H9 (cell line): ENCODE measurements at regions not wholly inside any gene's neighbourhood (a gene's known extent, or its start where the extent isn't known, plus 50 kb on each side); places are given as distances from the start of the nearest gene placed in this dataset.
A peak's percentile ranks its signal among the peaks of the same experiment; 100 is the strongest.

ENCODE experiments used
- DNase-seq: peaks from one replicate; pipeline ENCODE4 v3.0.0-alpha.2; 2017
- H2AFZ ChIP-seq: one replicate; pipeline ENCODE4 v1.6.1; 2013; ENCODE audit warnings: mild to moderate bottlenecking, low read length, control low read depth, moderate library complexity
- H2AK5ac ChIP-seq: 2 replicates; pipeline ENCODE4 v1.6.1; 2013; ENCODE audit warnings: low read length, control low read depth, mixed read lengths; ENCODE audit not compliant: insufficient read length
- H2BK120ac ChIP-seq: one replicate; pipeline ENCODE4 v1.6.1; 2013; ENCODE audit warnings: low read depth, mild to moderate bottlenecking, low read length, control low read depth, inconsistent platforms; ENCODE audit not compliant: poor library complexity, severe bottlenecking
- H2BK12ac ChIP-seq: 2 replicates; pipeline ENCODE4 v1.6.1; 2013; ENCODE audit warnings: low read length, control low read depth, mixed read lengths, low read depth; ENCODE audit not compliant: insufficient read length
- H2BK15ac ChIP-seq: 2 replicates; pipeline ENCODE4 v1.6.1; 2013; ENCODE audit warnings: low read depth, low read length, control low read depth
- H2BK20ac ChIP-seq: one replicate; pipeline ENCODE4 v1.6.1; 2013; ENCODE audit warnings: low read depth, mild to moderate bottlenecking, low read length, control low read depth, inconsistent platforms; ENCODE audit not compliant: poor library complexity, severe bottlenecking
- H2BK5ac ChIP-seq: 2 replicates; pipeline ENCODE4 v1.6.1; 2013; ENCODE audit warnings: low read length, control low read depth, mixed read lengths; ENCODE audit not compliant: insufficient read length
- H3K14ac ChIP-seq: 2 replicates; pipeline ENCODE4 v1.6.1; 2013; ENCODE audit warnings: low read length, control low read depth; ENCODE audit not compliant: insufficient read depth
- H3K18ac ChIP-seq: 2 replicates; pipeline ENCODE4 v1.6.1; 2013; ENCODE audit warnings: low read depth, mild to moderate bottlenecking, mixed read lengths, low read length, control low read depth; ENCODE audit not compliant: insufficient read length
- H3K23ac ChIP-seq: 2 replicates; pipeline ENCODE4 v1.6.1; 2013; ENCODE audit warnings: low read length, control low read depth, mixed read lengths, low read depth; ENCODE audit not compliant: insufficient read length
- H3K23me2 ChIP-seq: 2 replicates; pipeline ENCODE4 v1.6.1; 2013; ENCODE audit warnings: low read depth, mild to moderate bottlenecking, mixed read lengths, low read length, control low read depth; ENCODE audit not compliant: insufficient read length, poor library complexity, severe bottlenecking
- H3K27ac ChIP-seq: 2 replicates; pipeline ENCODE4 v1.5.1; 2013; ENCODE audit warnings: low read length, control low read depth, mixed read lengths, low read depth; ENCODE audit not compliant: insufficient read length
- H3K27me3 ChIP-seq: 2 replicates; pipeline ENCODE4 v1.6.1; 2013; ENCODE audit warnings: low read length, control low read depth, inconsistent platforms; ENCODE audit not compliant: insufficient read depth
- H3K4ac ChIP-seq: 2 replicates; pipeline ENCODE4 v1.6.1; 2013; ENCODE audit warnings: low read depth, mild to moderate bottlenecking, control low read depth, inconsistent platforms, low read length, moderate library complexity
- H3K4me1 ChIP-seq: 2 replicates; pipeline ENCODE4 v1.6.1; 2013; ENCODE audit warnings: low read length, control low read depth, inconsistent platforms; ENCODE audit not compliant: insufficient read depth
- H3K4me2 ChIP-seq: 2 replicates; pipeline ENCODE4 v1.6.1; 2013; ENCODE audit warnings: low read length, control low read depth, mixed read lengths; ENCODE audit not compliant: insufficient read length, insufficient read depth
- H3K56ac ChIP-seq: 2 replicates; pipeline ENCODE4 v1.6.1; 2013; ENCODE audit warnings: low read depth, mild to moderate bottlenecking, mixed read lengths, low read length, control low read depth; ENCODE audit not compliant: insufficient read length
- H3K79me1 ChIP-seq: 2 replicates; pipeline ENCODE4 v1.6.1; 2013; ENCODE audit warnings: low read depth, mild to moderate bottlenecking, moderate library complexity, low read length, control low read depth, inconsistent platforms; ENCODE audit not compliant: insufficient read depth, poor library complexity, severe bottlenecking
- H3K79me2 ChIP-seq: 2 replicates; pipeline ENCODE4 v1.6.1; 2013; ENCODE audit warnings: low read length, control low read depth, inconsistent platforms; ENCODE audit not compliant: insufficient read depth
- H3K9ac ChIP-seq: 2 replicates; pipeline ENCODE4 v1.6.1; 2013; ENCODE audit warnings: low read length, control low read depth, mixed read lengths; ENCODE audit not compliant: insufficient read length; ENCODE audit errors: extremely low read depth
- H3K9me3 ChIP-seq: one replicate; pipeline ENCODE4 v1.6.1; 2013; ENCODE audit warnings: low read depth, low read length, inconsistent platforms; ENCODE audit not compliant: control insufficient read depth
- H3T11ph ChIP-seq: one replicate; pipeline ENCODE4 v1.6.1; 2013; ENCODE audit warnings: mild to moderate bottlenecking, low read length, control low read depth, inconsistent platforms
- H4K20me1 ChIP-seq: one replicate; pipeline ENCODE4 v1.6.1; 2013; ENCODE audit not compliant: control insufficient read depth, insufficient read length, insufficient read depth
- H4K5ac ChIP-seq: 2 replicates; pipeline ENCODE4 v1.6.1; 2013; ENCODE audit warnings: low read depth, mild to moderate bottlenecking, mixed read lengths, low read length, control low read depth; ENCODE audit not compliant: insufficient read length
- H4K8ac ChIP-seq: replicated peaks from 2 replicates; pipeline ENCODE4 v1.6.1; 2013; ENCODE audit warnings: low read length, control low read depth, mixed read lengths, low read depth; ENCODE audit not compliant: insufficient read length
- H4K91ac ChIP-seq: 2 replicates; pipeline ENCODE4 v1.6.1; 2013; ENCODE audit warnings: low read depth, mild to moderate bottlenecking, moderate library complexity, mixed read lengths, low read length, control low read depth; ENCODE audit not compliant: insufficient read length
- H3K27ac Mint-ChIP-seq, 3 experiments: 2 replicates in 2 of 3; 3 replicates in 1 of 3; pipeline ENCODE4 v1.8.0; 2020 to 2021; ENCODE audit warnings: mixed read lengths in 3 of 3, mild to moderate bottlenecking in 1 of 3, moderate library complexity in 1 of 3
- H3K27me3 Mint-ChIP-seq: 2 replicates; pipeline ENCODE4 v1.8.0; 2021; ENCODE audit warnings: low read depth, mild to moderate bottlenecking, moderate library complexity, mixed read lengths
- H3K36me3 Mint-ChIP-seq, 3 experiments: 2 replicates in 2 of 3; 3 replicates in 1 of 3; pipeline ENCODE4 v1.8.0; 2020 to 2021; ENCODE audit warnings: low read depth in 3 of 3, mixed read lengths in 3 of 3; ENCODE audit not compliant: insufficient read depth in 1 of 3
- H3K4me1 Mint-ChIP-seq, 2 experiments: 2 replicates each; pipeline ENCODE4 v1.8.0; 2020; ENCODE audit warnings: mixed read lengths in 2 of 2
- H3K4me3 Mint-ChIP-seq, 2 experiments: 2 replicates in 1 of 2; 3 replicates in 1 of 2; pipeline ENCODE4 v1.8.0; 2020 to 2021; ENCODE audit warnings: mild to moderate bottlenecking in 2 of 2, mixed read lengths in 2 of 2, moderate library complexity in 1 of 2
- H3K9me3 Mint-ChIP-seq, 2 experiments: 2 replicates in 1 of 2; 3 replicates in 1 of 2; pipeline ENCODE4 v1.8.0; 2020; ENCODE audit warnings: mild to moderate bottlenecking in 2 of 2, mixed read lengths in 2 of 2, moderate library complexity in 1 of 2
- CTCF ChIP-seq: fragments of 200-600 bp; sonication (generic); conservative IDR thresholded peaks from 3 replicates; pipeline ENCODE4 v1.8.0; 2021; ENCODE audit warnings: antibody characterized with exemption, mild to moderate bottlenecking
- WGBS: extraction: QIAGEN DNeasy Blood & Tissue Kit; methylation state at CpG from one replicate; pipeline ENCODE4 v1.1.7; 2013; ENCODE audit warnings: missing lambda C conversion rate, low lambda C conversion rate, mixed read lengths; ENCODE audit not compliant: insufficient read length; ENCODE audit errors: extremely low coverage; 5-methylcytosine and 5-hydroxymethylcytosine counted together

DNA sequence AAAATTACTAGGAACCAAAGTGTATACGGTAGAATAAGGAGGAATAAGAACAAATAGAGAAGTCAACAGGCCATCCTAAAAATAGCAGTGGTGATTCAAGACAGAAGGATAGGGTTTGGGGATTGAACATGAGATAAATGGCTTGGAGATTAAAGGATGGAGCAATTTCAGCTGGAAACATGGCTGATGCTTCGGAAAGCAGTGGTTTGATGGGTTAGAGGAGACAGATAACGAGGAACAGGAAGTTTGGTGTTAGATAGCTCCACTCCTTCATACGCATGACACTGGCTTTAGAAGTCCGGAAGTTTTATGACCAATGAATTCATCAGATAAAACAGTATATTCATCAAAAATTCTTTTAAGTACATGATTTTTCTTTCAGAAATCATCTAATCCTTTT, 70.8 kb upstream of the GALNTL6 start:
- Histone ChIP-seq H2AK5ac (no peak overlapping the region), H2AFZ (no peak overlapping the region), H2BK12ac (no peak overlapping the region), H4K8ac (no peak overlapping the region), H3K56ac (no peak overlapping the region), H3K9ac (no peak overlapping the region), H3K4ac (no peak overlapping the region), H4K20me1 (no peaks in the 10 kb centered on the region), H3T11ph (no peak overlapping the region), H3K4me2 (no peak overlapping the region), H3K18ac (no peak overlapping the region), H4K5ac (no peak overlapping the region), H3K23me2 (no peaks in the 10 kb centered on the region), H2BK15ac (no peak overlapping the region), H3K79me2 (no peaks in the 10 kb centered on the region), H2BK20ac (no peak overlapping the region), H3K23ac (no peak overlapping the region), H3K9me3 (no peaks in the 10 kb centered on the region), H3K4me1 (no peaks in the 10 kb centered on the region), H2BK120ac (no peak overlapping the region), H4K91ac (no peak overlapping the region), H3K27me3 (no peaks in the 10 kb centered on the region), H3K27ac (no peak overlapping the region), H3K79me1 (no peaks in the 10 kb centered on the region), H3K14ac (no peak overlapping the region), H2BK5ac (no peak overlapping the region)
- no peaks in the 10 kb centered on the region for H3K9me3 Mint-ChIP-seq
- no peak for TF ChIP-seq CTCF
- no peak for DNase-seq
- no peaks in the 10 kb centered on the region for H3K4me1 Mint-ChIP-seq
- H3K4me3 Mint-ChIP-seq = no peak overlapping the region
- no CpG with 5 or more reads among the region's 5 CpGs for WGBS
- H3K27me3 Mint-ChIP-seq = no peaks in the 10 kb centered on the region
- H3K27ac Mint-ChIP-seq = 0 out of 7 replicates have a peak overlapping the region, but pooled peaks of 1 of the 3 experiments have one; percentile 2
- no peaks in the 10 kb centered on the region for H3K36me3 Mint-ChIP-seq
